Stimulated activated CD4-positive, alpha-beta T cell treated with anti-CD3 and anti-CD28 coated beads, TNF-alpha, amount 100 ng/mL, for 4 hours (primary cell): ENCODE measurements at regions not wholly inside any gene's neighbourhood (a gene's known extent, or its start where the extent isn't known, plus 50 kb on each side); places are given as distances from the start of the nearest gene placed in this dataset.

Source experiments
- DNase-seq, 3 experiments: peaks; one replicate each; pipeline ENCODE4 v3.0.0-alpha.2; 2020; ENCODE audit warnings: low read depth in 3 of 3

DNA sequence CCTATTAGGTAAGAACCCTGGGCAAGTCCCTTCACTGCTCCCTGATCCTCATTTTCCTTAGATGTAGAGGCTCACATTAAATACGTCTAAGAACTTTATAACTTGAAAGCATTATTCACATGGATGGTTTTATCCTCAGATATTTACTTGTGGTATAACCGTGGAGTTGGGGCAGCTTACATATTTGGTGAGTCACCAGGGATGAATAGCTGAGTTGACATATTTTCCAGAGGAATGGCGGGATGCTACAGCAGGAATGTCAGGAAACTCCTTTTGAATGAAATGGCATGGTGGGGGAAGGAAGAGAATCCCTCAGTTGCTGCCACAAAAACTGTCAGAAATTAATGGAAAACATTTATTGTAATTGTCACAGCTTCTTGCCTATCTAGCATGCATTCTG lies 165.3 kb upstream of the RPS6KA3 start:
- DNase-seq: no peak

GRCh38 chrX:20431486-20431885 lies 164.8 kb upstream of the RPS6KA3 start:
- no peak for DNase-seq

GRCh38 chrX:20427173-20427770 lies 160.6 kb upstream of the RPS6KA3 start:
- no peak for DNase-seq

GRCh38 chrX:20421697-20422096 lies 155.0 kb upstream of the RPS6KA3 start:
- no peak for DNase-seq

DNA sequence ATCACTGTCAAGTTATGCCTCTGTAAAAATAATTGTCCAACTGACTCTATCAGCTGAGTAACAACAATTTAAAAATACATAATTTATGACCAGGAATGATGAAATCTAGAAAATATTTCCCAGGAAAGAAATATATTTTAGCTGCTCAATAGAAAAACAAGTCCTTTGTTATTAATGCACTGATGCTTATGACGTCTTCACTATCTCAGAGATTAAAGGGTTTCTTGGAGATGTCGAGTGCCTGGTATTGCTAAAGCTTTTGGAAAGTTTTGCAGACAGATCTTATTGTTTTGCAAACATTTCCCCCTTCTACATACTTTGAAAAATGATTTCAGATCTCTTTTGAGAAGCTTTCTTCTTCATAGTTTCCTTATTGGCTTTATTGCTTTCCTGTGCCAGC lies 154.6 kb upstream of the RPS6KA3 start:
- no peak for DNase-seq

DNA sequence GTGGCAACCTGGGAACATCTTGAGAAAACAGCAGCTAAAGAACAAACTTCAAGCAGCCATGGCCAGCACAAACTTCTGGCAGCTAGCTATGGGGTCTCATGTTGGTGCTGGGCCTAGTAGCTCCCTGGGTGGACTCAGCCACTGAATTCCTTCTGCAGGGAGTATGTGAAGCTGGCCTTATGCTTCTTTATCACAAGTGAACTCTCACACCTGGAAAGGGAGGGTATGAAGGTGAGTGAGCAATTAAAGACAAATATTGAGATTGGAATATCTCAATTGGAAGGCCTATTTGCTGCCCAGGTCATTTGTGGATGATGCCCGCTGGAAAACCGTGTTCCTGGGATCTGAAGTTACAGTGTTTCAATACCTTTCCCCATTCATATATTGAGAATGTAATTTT lies 153.3 kb upstream of the RPS6KA3 start:
- DNase-seq: no peak

DNA sequence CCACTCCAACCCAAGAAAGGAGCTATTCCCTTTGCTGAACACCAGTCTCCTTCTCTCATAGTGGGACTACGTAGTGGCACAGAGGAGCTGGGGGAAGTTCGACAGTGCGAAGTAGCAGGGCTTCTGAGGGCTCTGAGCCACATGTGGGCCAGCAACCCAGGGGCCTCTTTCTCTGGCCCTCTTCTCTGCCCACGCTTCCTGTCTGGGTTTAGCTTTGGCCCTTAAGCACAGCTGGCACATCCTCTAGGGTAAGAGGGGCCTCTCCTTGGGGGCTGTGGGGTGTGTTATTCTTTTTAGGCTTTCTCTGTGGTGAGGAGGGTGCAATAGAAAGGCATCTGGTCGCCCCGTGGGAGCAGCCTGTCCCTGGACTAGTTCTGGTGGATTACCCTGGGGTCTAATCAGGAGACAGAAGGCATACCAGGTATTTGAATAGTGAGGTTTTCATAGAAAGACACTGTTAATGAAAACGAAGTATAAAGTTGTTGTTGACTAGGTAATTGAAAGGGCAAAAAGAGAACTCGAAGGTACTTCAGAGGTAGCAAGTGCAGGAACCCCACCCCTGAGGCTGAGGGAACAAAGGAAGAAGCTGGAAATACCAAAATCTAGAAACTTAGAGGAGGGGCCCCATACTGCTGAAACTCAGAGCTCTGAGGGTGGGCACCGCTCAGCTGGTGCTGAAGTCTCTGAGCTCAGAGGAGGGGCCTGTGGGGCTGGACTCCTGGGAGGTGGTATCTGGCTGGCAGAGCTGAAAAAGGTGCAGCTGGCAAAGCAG lies 151.9 kb upstream of the RPS6KA3 start:
- DNase-seq: no peak

GRCh38 chrX:20414762-20415445 lies 148.2 kb upstream of the RPS6KA3 start:
- no peak for DNase-seq

DNA sequence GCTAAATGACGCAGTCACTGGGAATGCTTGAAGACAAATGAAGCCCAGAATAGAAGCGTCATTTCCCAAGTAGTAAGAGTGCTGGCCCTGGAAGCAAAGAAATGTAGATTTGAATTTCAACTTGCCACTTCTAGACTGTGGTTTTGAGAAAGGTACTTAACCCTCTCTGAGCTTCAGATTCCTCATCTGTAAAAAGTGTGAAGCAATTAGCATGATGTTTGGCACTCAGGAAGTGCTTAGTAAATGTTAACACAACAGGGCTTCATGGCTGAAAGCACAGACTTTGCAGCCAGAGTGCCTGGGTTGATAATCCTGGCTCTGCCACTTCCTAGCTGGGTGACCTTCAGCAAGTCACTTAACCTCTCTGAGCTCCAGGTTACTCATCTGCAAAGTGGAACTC lies 147.4 kb upstream of the RPS6KA3 start:
- no peak for DNase-seq

GRCh38 chrX:20412871-20413486 lies 146.3 kb upstream of the RPS6KA3 start:
- DNase-seq: no peak

GRCh38 chrX:20410540-20410939 lies 143.8 kb upstream of the RPS6KA3 start:
- no peak for DNase-seq

DNA sequence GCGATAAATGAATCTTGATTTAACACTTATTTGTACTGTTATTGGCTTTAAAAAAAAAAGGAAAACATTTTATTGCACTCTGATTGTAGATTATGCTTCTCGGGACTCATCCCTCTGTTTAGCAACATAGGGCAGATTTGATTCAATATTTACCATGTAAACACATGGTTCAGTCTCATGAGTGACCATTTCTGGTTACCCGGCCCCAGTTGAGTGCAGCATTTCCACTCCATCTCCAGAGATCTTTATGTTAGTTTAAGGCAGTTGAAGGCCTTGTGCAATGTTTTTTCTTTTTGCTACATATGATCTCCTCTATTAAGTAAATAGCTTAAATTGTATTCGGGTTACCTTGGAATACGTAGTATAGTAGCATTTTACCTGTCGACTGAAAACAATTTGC lies 143.3 kb upstream of the RPS6KA3 start:
- DNase-seq: no peak

- DNase-seq: no peak
These were observed 136.2 kb upstream of the RPS6KA3 start for GRCh38 chrX:20402956-20403355.

GRCh38 chrX:20399728-20400414 lies 133.2 kb upstream of the RPS6KA3 start:
- DNase-seq: no peak

DNA sequence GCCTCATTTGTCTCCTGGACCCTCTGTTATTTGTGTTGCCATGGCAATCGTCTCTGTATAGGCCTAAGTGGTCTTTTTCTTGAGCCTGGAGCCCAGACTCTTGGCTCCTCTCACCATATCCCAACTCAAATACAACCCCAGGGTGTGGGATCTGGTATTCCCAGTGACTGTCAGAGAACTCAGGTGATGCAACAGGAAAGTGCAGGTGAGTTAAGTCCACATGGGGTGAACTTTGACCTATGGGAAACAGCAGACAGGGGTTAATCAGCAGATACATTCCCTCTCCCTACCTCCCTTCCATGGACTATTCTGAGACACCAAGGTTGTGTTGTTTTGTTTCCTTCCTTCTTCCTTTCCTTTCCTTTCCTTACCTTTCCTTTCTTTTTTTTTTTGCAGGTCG lies 130.9 kb upstream of the RPS6KA3 start:
- DNase-seq: no peak

GRCh38 chrX:20394451-20394850 lies 127.7 kb upstream of the RPS6KA3 start:
- DNase-seq: no peak

DNA sequence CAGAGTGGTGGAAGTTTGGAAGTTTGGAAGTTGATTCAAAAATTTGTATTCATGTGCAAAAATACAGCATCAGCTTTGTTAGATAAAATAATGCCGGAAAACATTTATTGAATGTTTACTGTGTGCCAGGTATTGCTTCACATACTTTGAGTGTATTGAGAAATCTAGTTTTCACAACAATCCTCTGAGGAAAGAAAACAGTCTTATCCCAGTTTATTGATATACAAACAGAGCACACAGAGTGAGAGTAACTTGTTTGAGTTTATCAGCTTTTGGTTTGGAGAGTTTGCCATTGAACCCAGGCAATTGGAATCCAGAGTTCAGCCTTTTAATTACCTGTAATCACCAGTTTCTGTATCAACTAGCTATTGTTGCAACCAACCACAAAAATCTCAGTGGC lies 127.2 kb upstream of the RPS6KA3 start:
- DNase-seq: no peak

DNA sequence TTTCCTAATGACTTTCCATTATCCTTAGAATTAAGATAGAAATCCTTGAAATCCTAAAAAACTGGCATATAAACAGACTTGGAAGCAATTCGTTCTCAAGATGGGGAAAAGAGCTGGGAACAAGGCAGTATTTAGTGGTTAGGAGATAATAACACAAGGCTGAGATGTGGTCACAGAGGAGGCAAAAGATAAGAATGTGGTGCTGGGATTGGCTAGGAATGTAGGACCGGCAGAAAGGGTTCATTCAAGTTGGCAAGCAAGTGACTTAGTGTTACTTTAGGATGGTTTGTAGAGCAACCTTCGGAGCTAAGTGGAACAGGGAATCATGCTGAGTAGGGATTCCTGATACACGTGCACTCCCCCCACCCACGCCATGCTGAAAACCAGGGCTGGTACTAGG lies 121.9 kb upstream of the RPS6KA3 start:
- no peak for DNase-seq

GRCh38 chrX:20383477-20383876 lies 116.8 kb upstream of the RPS6KA3 start:
- no peak for DNase-seq

GRCh38 chrX:20382518-20383297 lies 116.0 kb upstream of the RPS6KA3 start:
- no peak for DNase-seq

DNA sequence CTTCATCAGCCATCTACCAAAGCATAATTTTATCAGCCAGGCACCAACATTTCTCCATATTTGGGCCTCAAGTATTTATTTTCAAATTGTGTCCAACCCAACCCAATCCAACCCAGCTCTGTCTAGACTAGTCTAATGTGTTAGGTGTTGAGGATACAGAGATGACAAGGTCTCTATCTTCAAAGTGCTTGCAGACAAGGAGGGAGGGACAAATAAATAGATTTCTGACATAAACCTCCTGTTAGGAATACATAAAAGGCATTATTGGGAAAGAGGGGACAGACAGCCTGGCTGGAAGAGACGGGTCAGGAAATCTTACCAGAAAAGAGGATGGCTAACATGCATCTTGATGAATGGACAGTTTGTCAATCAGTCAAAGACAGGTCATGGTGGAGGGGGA lies 115.4 kb upstream of the RPS6KA3 start:
- DNase-seq: no peak
